ENCODE measurements at regions not wholly inside any gene's neighbourhood (a gene's known extent, or its start where the extent isn't known, plus 50 kb on each side); places are given as distances from the start of the nearest gene placed in this dataset.
"Not testable (repeated sequence)": the region's sequence is repeated elsewhere in the genome, so short reads cannot be mapped to it uniquely, and the experiment has no call there.

DNA sequence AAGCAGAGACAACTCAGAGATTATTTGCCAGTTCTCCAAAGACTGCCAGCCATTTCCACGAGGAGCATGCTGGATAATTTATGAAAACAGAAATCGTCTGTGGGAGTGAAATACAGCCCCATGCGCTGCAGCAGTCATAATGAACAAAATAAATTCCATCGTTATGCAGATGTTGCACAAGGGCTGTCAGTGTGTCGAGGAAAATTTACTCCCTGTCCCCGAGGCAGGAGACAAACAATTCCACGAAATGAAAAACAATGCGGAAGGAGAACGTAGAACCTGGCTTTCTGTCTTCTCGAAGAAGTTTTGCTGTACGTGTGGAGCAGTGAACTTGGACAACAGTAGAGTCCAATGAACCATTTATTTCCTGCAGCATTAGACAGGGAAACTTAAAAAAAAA is 399.4 kb downstream of the CD83 start:
- DNase-seq (ENCODE audit: low read depth in 1 of 2, low spot score in 1 of 2): no peak

DNA sequence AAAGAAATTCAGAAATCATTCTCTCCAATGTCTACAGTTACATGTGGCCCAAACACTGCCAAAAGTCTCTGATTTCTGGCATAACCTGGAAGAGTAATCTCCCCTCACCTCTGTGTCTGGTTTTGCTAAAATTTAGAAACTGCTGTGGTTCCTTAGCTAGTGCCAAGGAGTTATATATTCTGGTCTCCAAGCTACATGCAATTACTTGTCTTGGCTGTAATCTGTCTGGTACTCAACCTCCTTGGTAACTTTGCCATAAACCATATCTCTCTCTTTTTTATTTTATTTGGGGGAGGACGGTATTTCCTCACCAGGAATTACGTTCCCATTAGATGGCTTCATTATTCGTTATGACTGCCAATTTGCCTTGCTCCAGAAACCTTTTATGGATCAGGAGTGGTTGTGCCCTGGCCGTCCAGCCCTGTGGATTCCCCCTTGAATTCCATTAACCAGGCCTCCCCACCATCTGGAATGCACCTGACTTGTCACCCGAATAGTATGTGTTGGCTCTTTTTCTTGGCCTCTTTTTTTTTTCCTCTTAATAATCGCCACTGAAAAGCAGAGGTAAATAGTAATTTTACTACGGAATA is 400.0 kb downstream of the CD83 start:
- DNase-seq (ENCODE audit: low read depth in 1 of 2, low spot score in 1 of 2): no peak

DNA sequence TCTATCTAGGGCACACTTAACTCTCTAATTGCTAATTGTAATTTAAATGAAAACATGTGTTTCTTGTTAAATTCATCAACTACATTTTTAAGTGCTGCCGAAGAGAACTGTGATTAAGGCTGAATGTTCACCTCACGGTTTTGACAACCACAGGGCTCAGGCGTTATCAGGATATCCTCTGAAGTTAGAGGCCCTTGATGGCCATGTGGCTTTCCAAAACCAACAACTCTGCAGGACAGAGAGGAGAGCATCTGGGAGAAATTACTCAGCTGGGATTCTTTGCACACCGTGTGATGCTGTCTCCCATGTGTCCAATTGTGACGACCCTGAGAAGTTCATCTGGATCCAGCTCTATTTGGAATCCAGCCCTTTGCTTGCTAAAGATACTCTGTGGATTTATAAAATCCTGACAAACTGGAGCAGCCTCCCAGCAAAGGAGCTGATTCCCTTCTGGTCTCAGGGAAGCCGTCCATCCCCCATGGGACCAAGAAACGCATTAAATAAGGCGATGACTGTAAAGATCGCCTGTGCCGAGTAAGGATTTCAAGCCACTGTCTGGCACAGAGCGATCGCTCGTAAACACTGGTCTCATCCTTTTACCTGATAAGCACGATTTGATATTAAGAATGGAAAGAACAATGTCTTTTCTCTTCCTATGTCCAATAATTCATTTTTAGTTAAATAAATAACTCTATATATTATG is 401.1 kb downstream of the CD83 start:
- no peak for DNase-seq (ENCODE audit: low read depth in 1 of 2, low spot score in 1 of 2)

- DNase-seq (ENCODE audit: low read depth in 1 of 2, low spot score in 1 of 2): no peak
These were observed 402.5 kb downstream of the CD83 start for GRCh38 chr6:14520029-14520428.

DNA sequence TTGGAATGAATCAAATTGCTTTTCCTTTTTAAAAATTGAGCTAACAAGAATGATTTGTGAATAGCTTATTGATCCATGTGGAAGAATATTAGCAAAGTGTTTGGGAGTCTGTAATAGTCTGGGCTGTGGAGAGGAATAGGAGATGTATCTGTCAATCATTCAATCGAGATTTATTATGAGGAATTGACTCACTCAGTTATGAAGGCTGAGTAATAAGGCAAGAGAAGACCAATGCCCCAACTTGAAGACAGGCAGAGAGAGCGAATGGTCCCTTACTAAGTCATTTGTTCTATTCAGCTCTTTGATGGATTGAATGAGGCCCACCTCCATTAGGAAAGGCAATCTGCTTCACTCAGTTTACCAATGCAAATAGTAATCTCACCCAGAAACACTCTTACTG is 403.0 kb downstream of the CD83 start:
- no peak for DNase-seq (ENCODE audit: low read depth in 1 of 2, low spot score in 1 of 2)

DNA sequence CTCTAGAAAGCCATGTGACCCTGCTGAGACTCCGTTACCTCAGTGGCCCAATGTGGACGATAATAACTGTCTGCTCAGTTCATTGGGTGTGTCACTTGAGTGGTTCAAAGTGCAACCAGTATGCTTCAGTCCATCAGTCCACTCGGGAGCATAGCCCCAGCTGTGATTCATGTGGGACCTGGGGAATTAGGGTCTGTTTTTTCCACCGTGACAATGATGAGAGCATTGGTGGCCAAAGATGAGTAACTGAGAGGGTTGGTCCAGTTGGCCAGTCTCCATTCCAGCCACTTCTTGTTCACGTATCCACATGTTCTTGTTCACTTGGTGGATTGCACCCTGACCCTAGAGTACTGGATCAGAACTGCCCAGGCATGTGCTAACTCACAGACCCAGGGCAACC is 403.6 kb downstream of the CD83 start:
- DNase-seq (ENCODE audit: low read depth in 1 of 2, low spot score in 1 of 2): no peak

DNA sequence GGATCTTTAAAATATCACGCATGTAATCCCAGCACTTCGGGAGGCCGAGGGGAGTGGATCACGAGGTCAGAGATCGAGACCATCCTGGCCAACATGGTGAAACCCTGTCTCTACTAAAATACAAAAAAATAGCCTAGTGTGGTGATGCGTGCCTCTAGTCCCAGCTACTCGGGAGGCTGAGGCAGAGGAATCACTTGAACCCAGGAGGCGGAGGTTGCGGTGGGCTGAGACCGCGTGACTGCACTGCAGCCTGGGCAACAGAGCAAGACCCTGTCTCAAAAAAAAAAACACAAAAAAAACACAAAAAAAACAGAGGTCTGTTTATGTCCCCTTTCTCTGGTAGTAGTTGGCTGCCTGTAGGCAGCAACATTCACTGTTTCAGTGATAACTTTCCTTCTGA is 404.3 kb downstream of the CD83 start:
- DNase-seq (ENCODE audit: low read depth in 1 of 2, low spot score in 1 of 2): not testable (repeated sequence)

DNA sequence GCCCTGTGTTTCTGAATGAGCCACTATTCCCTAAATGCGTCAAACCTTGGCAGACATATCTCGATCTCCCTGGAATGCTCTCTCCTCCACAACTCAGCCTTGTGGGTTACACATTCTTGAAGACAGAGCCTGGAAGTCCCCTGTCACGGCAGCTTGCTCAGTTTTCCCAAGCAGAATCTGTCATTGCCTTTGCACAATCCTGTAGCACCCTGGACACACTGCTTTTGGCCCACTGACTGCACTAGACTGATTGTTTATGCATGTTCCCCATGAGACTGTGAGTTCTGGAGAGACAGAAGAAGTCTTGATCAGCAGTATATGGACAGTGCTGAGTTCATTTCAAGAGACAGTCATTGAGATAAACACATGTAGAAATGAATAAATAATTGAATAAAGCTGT is 406.7 kb downstream of the CD83 start:
- DNase-seq (ENCODE audit: low read depth in 1 of 2, low spot score in 1 of 2): no peak

GRCh38 chr6:14530385-14530784 is 412.8 kb downstream of the CD83 start:
- DNase-seq (ENCODE audit: low read depth in 1 of 2, low spot score in 1 of 2): no peak

DNA sequence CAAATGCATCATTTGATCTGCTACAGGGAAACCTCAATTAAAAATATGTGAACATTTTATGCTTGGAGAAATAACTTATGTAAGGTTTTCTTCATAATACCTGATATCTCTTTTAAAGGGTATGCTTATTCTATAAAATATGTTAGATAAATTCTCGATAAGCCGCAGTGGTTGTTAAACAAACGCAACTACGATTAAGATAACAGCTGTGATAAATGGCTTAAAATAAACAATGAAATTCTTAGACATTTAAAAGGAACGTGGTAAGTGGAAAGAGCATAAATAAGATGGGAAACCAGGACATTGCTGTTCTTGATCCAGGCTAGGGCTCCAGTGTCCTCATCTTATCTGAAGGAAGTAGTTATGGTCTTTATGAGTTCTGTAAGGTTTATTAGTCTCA is 415.9 kb downstream of the CD83 start:
- no peak for DNase-seq (ENCODE audit: low read depth in 1 of 2, low spot score in 1 of 2)

DNA sequence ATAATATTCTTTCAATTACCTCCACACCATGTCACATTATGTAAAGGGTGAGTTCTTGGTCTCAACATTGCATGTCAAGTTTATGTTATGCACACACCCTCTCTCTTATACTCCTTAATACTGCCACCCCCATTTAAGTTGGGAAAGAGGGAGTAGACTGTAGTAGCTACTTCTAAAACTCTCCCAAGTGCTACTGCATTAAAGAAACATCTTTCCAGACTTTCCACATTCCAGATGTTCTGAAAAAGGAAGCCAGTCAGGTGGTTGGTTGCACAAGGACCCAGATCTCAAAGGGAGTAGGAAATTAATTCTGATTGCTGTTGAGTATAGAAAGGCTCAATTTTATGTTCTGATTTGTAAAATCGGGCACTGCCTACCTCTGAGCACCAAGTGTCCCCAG is 419.5 kb downstream of the CD83 start:
- no peak for DNase-seq (ENCODE audit: low read depth in 1 of 2, low spot score in 1 of 2)

GRCh38 chr6:14540276-14540675 is 422.7 kb downstream of the CD83 start:
- no peak for DNase-seq (ENCODE audit: low read depth in 1 of 2, low spot score in 1 of 2)

DNA sequence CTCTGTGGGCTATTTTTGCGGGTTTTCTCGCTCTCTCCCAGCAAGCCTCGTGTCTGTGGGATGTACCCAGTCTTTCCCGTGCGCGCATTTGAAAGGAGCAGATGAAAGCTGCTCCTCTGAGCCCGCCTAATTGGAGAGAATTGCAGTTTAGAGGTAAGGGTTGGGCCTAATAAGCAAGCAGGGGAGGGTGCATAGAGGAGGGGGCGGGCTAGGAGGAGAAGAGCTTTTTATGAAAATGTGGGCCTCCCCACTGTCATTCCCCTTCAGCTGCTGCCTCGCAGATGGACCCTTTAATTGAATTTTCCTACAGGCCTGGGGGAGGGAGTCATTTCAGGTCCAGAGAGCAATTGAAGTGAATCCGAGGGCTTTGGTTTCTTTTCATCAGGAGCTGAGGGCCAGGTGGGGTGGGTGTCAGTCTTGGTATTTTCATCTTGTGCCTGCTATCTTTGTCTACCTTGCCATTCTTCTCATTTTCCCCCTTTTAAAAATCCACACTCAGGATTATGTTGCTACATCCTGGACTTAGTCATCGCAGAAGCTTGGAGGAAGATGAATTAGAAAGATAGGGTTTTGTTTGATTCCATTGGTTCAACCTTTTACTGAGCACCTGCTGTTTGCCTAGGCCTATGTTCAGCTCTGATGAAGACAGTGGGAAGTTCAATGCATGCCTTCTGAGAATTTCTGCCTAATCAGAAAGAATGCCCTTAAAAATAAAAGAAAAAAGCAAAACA is 423.4 kb downstream of the CD83 start:
- DNase-seq (ENCODE audit: low read depth in 1 of 2, low spot score in 1 of 2): no peak

- DNase-seq (ENCODE audit: low read depth in 1 of 2, low spot score in 1 of 2): peak in 1 of 2 donors; percentile 38
These were observed 425.2 kb downstream of the CD83 start for GRCh38 chr6:14542670-14543366.

DNA sequence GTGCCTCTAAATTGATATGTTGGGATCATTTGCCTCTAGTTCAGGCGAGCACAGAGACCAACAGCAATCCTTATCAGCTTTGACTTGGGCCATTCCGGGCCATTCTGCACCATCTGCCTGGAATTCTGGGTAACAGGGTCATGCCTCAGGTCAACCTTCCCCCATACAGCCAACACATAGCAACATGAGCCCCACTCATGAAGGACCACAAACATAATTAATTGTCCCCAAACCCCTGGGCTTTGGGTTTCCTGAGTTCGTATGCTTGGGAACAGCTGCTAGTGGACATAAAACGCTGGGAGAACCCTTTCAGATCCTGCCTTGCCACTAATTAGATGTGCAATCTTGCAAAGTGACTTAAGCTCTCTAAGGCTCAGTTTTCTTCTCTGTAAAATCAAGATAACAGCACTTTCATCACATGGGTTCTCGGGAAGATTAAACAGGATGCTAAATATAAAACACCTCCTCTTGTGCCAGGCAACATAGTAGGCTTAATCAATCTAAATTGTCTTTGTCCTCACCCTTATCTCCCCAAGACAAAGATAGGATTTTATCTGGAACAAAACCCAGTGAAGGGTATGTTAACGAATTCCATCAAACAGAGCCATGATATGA is 426.5 kb downstream of the CD83 start:
- no peak for DNase-seq (ENCODE audit: low read depth in 1 of 2, low spot score in 1 of 2)

GRCh38 chr6:14544666-14545065 is 427.1 kb downstream of the CD83 start:
- no peak for DNase-seq (ENCODE audit: low read depth in 1 of 2, low spot score in 1 of 2)

GRCh38 chr6:14545496-14545895 is 427.9 kb downstream of the CD83 start:
- no peak for DNase-seq (ENCODE audit: low read depth in 1 of 2, low spot score in 1 of 2)

DNA sequence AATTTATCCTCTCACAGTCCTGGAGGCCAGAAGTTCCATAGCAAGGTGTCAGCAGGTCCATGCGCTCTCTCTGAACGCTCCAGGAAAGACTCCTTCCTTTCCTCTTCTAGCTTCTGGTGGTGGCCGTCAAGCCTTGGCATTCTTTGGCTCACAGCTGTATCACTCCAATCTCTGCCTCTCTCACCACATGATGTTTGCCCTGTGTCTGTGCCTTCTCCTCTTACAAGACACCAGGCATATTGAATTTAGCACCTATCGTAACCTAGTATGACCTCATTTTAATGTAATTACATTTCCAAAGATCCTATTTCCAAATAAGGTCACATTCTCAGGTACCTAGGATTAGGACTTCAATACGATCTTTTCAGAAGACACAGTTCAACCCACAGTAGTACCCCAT is 428.5 kb downstream of the CD83 start:
- no peak for DNase-seq (ENCODE audit: low read depth in 1 of 2, low spot score in 1 of 2)

DNA sequence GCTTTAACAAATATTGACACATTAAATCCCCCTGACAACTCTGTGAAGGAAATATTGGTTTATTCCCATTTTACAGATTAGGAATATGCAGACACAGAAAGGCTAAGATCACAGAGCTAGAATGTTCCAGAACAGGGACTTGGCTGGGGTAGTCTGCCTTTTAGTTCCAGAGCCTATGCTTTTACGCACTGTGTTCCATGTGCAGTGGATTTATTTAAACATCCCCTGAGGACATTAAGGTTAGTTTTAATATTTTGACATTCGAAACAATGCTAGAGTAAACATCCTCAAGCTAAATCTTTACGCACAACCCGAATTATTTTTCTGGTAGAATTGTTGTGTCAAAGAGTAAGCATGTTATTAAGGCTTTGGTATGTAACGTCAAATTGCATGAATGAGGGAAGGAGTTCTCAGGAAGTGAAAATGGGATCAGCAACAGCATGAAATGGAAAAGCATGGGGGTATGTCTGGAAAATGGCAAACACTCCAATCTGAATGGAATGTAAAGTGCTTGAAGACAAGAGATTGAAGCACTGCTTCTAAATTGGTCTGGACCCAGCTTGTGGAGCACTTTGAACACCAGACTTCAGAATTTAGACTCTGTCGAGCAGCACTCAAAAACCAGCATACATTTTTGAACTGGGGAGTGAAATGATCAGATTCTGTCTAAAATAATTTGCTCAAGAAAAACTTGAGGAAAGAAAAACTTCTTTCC is 429.9 kb downstream of the CD83 start:
- DNase-seq (ENCODE audit: low read depth in 1 of 2, low spot score in 1 of 2): no peak

GRCh38 chr6:14549304-14549770 is 431.8 kb downstream of the CD83 start:
- no peak for DNase-seq (ENCODE audit: low read depth in 1 of 2, low spot score in 1 of 2)

DNA sequence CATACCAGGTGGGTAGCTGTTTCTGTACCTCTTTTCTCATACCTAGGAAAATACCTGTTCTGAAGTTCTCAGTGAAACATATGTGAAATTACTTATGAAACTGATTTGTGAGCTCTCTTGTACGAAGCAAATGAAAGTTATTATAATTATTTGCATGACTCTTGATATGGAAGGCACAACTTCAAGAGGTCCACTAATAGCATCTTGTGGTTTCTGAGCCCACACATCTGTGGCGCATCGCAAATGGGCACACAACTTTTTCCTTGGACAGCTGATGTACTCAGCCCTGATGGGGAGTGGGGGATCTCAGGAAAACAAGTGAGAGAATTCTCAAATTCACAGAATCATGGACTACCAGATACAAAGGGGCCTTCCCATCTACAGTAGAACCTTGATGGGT is 432.3 kb downstream of the CD83 start:
- DNase-seq (ENCODE audit: low read depth in 1 of 2, low spot score in 1 of 2): no peak
